Activated CD4-positive, CD25-positive, alpha-beta regulatory T cell treated with anti-CD3 and anti-CD28 coated beads, Interleukin-2, amount 50 U/mL, for 24 hours (primary cell): ENCODE measurements at regions not wholly inside any gene's neighbourhood (a gene's known extent, or its start where the extent isn't known, plus 50 kb on each side); places are given as distances from the start of the nearest gene placed in this dataset.
"Not testable (repeated sequence)": the region's sequence is repeated elsewhere in the genome, so short reads cannot be mapped to it uniquely, and the experiment has no call there.

Source experiments
- ATAC-seq, 2 donors: fragments of 150-1000 bp; cut with Tn5 transposase; one replicate each; pipeline ENCODE4 v1.10.0; 2021; ENCODE audit warnings: mild to moderate bottlenecking in 1 of 2, moderate library complexity in 1 of 2

DNA sequence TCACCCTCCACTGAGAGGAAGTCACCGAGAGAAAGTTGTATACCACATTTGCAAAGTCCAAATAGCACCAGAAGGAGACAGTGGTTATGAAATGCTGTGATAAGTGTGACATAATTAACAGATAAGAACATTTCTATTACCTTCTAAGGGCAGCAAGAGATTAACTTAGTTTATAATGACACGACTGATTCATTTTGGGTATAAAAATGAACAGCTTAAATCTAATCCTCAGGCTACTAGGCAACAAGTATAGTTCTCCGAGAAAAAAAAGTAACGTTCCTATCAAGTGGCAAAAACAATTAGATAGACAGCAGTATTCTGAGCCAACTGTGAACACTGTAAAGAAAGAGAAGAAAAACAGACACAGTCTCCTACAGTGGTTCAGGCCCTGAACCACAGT, 431.2 kb upstream of the GRAMD2B start:
- no peak for ATAC-seq

DNA sequence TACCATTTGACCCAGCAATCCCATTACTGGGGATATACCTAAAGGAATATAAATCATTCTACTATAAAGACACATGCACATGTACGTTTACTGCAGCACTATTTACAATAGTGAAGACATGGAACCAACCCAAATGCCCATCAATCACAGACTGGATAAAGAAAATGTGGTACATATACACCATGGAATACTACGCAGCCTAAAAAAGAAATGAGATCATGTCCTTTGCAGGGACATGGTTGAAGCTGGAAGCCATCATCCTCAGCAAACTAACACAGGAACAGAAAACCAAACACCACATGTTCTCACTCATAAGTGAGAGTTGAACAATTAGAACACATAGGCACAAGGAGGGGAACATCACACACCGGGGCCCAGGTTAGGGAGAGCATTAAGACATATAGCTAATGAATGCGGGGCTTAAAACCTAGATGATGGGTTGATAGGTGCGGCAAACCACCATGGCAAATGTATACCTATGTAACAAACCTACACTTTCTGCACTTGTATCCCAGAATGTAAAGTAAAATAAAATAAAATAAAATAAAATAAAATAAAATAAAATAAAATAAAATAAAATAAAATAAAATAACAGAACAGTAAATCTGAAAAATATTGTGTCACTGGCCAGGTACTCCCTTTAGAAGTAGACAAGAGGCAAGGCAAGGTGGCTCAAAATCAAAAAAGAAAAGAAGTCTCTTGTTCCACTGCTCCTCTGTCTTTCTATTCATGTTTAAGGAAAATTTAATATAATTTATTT, 423.8 kb upstream of the GRAMD2B start:
- ATAC-seq: not testable (repeated sequence)

DNA sequence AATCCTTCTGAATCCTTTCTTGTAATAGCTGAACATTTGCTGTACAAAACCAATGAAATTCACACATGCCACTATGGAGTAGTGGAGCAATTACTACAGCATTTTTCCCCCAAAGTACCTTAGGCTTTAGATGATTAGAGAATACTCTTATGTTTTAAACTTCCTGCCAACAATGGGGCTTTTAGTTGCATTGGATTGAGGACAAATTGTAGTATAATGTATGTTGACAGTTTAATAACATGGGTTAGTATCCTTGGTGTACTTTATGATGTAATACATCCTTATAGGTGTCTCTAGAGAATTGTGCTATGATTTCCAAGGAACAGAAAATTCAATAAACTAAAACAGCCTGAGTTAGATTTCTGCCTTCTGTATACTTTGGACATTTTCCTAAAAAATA, 422.7 kb upstream of the GRAMD2B start:
- no peak for ATAC-seq

DNA sequence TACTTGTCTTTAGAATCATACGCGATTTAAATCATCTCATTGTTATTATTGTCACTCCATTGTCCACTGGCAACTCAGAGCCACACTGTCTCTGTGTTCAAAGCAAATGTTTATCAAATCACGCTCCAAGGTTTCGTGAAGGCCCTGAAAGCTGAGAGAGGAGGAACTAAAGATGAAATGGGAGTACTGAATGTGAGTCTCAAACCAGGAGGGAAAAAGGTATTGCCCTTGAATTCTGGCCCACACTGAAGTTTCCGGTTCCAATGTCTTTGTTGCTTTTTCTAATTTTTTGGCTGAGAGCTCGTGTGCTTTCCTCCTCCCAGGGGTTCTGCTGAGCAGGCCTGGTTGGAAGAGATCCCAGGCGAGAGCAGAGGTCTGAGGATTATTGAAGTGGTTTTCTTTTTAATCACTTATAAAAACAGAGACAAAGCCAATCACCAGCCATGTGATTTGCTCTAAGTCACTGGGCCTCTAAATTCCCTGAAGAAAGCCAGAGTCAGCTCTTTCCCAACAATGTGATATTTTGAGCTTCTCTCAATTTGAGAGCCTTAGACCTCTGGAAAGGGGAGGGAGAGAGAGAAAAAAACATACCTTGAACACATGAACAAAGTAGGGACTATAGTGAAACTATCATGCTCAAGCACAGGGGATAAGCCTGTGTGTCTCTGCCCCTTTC, 420.8 kb upstream of the GRAMD2B start:
- ATAC-seq: no peak

DNA sequence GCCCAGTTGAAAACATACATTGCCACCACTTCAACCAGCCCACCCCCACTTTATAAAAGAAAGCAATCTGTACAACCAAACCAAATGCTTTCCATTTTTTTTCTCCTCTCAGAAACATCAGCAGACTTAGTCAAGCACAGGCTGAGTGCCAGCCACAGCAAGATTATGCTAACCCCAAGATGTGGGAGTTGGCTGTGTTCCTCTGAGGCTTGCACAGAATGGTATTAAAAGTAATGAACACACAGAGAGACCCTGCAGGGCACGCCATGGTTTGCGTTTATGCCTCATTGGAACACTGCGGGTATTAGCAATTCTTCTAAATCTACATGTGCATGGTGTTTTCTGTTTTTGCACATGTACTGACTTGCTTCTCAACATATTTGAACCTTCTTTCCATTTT, 419.9 kb upstream of the GRAMD2B start:
- no peak for ATAC-seq

DNA sequence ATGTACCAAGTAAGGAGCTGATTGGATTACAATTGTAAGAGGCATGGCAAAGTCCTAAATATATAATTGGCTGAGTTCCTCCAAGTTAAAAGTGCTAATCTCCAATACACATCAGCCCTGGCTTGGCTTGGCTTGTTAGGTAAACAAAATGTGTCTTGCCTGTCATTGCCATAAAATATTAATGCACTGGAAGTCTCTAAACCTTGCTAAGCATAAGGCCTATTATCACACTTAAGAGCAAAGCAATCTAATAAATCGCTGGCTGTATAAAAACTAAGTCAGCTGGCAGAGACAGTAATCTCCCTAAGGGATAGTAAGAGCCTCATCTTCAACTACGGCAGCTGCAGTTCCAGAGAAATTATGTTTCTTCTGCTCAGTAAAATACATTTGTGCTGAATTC, 418.6 kb upstream of the GRAMD2B start:
- no peak for ATAC-seq

DNA sequence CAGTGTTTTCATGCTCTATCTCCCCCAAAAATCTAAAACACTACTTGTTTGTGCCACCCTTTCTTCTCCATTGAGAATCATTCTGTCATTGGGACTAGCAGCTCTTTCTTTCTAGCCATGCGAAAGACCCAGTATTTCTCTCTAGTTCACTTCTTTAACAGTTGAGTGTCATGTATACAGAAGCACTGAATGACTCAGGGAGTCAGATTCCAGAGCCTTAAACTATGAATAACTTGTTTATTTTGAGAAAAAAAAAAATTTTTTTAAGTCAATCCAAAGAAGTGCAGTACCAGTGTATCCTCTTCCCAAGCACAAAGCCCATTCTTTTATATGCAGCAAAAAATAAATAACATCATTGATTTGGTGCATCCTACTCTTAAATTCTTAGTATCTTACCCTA, 415.4 kb upstream of the GRAMD2B start:
- no peak for ATAC-seq

DNA sequence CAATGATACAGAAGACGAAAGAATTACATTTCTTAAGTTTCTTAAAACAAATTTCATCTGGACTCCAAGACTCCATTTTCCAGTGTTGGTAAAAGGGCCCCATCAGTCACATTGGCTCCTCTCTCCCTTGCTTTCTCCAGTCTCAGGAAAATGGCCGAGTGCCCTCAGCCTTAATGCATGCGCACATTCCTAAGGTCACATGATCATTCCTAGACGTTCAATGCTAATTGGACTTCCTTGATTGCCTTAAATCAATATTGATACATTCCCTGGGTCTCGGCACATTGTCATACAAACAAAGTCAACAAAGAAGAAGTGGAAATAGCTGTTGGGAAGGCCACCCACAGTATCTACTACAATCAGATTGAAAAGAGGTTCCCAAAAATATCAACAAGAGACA, 413.6 kb upstream of the GRAMD2B start:
- no peak for ATAC-seq

DNA sequence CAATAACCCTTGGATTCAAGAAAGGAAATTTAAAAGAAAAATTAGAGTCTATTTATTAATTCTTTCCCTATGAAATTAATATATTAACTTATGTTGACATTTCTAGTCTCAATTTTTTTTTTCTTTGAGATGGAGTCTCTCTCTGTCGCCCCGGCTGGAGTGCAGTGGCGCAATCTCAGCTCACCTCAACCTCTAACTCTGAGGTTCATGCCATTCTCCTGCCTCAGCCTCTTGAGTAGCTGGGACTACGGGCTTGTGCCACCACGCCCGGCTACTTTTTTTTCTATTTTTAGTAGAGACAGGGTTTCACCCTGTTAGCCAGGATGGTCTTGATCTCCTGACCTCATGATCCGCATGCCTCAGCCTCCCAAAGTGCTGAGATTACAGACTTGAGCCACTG, 411.7 kb upstream of the GRAMD2B start:
- not testable (repeated sequence) for ATAC-seq

DNA sequence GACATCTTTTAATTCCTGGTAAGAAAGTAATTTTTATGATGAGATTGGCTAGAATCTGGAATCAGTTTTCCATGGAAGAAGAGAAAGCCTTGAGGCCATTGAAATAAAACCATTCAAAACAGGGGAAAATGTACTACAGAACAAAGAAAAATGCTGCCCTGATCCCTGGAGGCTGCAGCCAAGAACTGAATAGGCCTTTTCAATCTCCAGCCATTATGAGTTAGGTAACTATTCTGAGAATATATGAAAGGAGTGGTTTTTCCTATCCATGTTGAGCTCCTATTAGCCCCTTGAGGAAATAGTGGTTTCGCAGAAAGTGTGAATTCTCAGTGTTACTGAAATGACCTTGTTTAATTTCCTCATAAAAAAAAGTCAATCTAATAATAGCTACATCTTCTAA, 408.5 kb upstream of the GRAMD2B start:
- no peak for ATAC-seq

DNA sequence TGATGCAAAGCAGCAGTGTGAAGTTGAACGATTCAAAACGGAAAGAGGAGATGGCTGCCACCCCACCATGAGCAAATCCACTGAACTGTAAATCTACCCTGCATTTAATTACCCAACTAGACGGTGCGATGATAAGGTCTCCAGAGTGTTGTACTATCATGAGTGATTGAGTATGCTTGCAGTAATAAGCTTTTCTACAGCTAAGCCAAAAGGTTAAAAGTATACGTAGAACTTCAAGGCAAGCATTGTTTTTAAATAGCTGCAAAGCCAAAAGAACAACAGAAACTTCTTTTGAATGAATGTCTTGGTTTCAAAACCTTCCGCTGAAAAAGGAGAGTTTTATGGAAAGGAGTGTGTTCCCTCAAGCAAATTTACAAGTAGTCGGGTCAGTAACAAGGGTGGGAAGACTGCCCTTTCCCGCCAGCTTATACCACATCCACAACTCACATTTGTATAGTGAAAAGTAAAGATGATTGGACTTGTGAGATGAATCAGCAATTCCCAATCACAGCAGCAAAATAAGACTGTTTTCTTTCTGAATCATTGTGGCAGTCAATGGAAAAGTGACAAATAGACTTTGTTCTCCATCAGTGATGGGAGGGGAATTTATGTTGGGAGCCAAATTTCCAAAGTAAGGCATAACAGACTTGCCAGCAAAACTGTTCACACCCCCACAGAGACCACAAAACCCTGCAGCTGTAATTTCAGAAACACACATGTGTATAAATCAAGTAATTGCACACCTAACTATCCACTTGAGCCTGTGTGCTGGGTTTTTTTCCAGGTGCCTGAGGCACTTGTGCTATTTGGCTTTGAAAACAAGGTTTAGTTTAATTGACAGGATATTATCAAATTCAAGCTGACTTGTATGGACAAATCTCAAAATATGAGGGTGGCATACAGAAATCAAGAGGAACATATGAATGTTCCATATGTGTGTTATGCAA, 407.7 kb upstream of the GRAMD2B start:
- no peak for ATAC-seq

DNA sequence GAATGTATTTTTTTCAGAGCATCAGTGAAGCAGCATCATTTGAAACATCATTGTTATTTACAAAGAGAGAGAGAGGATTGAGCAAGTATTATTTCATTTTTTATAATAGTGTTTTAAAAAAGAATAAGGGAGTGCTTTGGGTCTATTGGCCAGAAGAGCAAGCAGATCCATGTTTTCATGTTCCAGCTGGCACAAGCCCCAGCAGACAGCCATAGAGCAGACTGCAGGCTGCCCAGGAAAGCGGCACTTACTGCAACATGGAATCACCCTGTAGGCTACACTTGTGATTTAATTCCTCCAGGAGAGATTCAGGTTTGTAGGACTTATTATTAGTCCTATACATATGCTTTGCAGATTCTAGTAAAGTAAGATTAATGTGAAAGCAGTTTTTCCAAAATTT, 407.0 kb upstream of the GRAMD2B start:
- ATAC-seq: no peak

DNA sequence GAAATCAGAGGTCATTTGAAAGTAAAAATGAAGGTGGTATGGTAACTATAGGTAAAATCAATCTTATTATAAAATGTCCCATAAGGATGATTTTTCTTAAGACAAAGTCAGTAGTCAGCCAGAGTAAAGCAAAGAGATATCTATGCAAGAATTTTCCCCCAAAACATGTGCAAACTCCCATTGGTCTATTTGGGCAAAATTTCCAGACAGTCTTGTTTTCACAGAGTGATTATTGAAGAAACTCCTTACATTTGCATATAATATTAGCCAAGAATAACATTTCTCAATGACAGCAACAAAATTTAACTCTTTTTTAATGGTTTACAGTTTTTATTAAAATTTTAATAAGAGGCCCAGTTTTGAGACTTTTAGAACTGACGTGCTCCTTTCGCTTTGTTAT, 406.1 kb upstream of the GRAMD2B start:
- no peak for ATAC-seq

DNA sequence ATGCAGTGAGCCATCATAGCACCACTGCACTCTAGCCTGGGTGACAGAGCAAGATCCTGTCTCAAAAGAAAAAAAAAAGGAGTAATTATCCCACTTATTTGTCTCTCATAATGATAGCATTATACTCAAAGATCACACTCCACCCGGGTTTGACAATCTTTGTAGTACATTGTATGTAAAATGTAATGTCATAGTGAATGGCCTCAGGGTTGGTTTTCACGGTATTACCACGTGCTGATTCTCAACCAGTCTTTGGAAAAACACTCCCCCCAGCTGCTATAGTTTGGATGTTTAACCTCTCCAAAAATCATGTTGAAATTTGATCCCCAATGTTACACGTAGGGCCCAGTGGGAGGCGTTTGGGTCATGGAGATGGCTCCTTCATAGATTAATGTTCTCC, 402.4 kb upstream of the GRAMD2B start:
- no peak for ATAC-seq

DNA sequence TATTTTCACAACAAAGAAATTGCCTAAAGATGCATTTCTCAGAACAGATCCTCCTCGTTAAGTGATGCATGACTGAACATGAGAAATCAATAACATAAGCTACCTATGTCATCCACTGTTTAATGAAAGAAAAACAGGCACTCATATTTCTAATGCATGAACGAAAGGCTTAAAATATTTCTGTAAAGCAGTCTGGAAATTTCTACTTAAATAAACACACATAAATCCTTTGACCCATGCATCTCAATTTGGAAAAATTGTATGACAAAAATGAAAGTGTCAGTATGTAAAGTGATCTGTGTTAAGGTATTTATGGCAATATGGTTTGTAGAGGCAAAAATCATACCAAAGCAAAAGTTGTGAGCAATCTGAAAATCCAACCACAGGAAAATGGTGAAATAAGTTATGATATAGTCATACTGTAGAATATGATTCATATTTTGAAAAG, 399.2 kb upstream of the GRAMD2B start:
- no peak for ATAC-seq

DNA sequence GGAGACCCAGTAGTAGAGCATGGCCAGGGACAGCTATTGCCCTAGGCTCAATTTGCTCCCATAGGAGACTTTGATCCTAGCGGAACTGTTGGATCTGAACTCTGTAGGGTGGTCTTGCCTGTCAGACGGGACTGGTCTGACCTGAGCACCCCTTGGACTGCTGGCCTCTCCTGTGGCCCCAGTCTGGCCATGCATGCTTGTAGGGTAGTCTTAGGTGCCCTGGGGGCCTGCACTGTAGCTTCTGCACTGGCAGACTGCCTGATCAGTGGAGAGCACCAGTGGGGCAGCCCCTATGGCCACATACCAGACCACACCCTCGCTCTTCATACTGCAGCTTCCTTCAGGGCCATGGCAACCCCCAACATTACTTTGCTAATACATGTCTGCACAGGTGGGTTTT, 396.1 kb upstream of the GRAMD2B start:
- no peak for ATAC-seq

DNA sequence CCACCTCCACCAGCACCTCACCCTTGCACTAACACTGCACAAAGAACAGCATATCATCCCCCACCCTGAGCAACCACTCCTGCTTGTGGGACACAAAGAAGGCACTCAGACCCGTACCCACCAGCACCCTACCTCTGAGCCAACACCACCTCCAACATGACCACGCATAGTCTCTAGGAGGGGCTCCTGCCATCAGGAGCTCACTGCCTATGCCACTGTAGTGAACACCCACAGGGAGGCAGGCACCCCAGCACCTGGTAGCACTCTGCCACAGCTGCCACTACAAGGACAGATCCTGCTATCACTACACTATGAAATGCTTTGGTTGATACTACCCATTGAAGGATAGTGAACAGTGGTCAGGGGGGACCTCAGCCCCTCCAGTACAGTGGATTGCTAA, 395.6 kb upstream of the GRAMD2B start:
- no peak for ATAC-seq

DNA sequence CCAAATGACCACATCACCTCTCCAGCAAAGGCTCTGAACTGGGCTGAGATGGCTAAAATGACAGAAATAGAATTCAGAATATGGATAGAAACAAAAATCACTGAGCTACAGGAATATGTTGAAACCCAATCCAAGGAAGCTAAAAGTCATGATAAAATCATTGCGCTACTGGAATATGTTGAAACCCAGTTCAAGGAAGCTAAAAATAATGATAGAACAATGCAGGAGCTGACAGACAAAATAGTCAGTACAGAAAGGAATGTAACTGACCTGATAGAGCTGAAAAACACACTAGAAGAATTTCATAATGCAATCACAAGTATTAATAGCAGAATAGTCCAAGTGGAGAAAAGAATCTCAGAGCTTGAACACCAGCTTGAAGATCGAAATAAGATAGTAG, 394.9 kb upstream of the GRAMD2B start:
- ATAC-seq: no peak

DNA sequence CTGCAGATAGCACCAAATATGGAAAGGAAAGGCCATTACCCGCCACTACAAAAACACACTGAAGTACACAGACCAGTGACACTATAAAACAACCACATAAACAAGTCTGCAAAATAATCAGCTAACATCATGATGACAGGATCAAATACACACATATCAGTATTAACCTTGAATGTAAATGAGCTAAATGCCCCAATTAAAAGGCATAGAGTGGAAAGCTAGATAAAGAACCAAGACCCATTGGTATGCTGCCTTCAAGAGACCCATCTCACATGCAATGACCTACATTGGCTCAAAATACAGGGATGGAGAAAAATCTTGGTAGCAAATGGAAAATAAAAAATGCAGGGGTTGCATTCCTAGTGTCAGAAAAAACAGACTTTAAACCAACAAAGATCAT, 393.9 kb upstream of the GRAMD2B start:
- not testable (repeated sequence) for ATAC-seq

DNA sequence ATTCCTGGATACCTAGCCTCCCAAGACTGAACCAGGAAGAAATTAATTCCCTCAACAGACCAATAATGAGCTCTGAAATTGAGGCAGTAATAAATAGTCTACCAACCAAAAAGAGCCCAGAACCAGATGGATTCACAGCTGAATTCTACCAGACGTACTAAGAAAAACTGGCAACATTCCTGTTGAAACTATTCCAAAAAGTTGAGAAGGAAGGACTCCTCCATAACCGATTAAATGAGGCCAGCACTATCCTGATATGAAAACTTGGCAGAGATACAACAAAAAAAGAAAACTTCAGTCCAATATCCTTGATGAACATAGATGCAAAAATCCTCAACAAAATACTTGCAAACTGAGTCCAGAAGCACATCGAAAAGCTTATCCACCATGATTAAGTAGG, 392.5 kb upstream of the GRAMD2B start:
- ATAC-seq: no peak

DNA sequence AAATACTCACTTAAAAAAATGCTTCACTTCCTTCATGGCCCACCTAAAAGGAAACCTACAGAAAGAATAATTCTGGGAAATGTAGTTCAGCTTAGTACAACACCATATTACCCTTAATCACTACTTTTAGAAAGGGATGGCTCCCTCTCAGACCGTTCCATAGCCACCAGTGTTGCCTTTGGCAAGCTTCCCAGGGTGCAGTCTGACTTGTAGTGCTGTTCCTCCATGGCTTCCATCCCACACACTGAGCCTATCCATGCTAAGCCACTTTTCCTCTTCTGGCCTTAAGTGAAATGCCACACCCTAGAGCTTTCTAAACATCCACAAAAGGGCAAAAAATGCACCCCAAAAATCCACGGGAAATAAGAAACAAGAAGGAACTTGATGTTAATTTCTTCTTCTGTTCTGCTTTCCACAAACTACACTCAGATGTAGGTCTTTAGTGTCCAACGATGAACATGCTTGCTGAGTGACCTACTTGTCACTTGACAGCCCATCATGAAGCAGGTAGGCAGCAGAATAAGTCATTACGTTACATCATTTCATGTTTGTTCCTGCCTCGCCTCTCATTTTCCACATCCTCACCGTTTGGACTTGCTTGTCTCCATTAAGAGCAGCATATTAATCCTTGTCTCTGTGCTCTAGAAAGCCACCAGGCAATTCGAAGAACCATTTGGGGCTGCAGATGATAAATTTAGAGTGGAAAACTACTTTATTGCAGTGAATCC, 391.1 kb upstream of the GRAMD2B start:
- ATAC-seq: no peak

DNA sequence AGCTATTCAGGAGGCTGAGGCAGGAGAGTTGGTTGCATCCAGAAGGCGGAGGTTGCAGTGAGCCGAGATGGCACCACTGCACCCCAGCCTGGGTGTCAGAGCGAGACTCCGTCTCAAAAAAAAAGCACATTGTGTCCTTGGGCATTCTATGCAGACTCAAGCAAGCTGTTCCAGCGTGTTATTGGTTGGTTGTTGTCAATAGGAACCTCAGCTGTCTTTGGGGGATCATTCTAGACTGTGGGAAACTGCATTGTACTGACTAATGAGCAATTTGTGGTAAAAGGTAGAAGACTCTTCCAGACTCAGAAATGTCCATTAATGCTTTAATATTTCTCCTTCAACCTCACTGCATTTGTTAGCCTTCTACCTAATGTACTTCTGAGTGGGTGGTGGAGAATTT, 379.5 kb upstream of the GRAMD2B start:
- ATAC-seq: no peak
